H1 (cell line): ENCODE measurements at regions not wholly inside any gene's neighbourhood (a gene's known extent, or its start where the extent isn't known, plus 50 kb on each side); places are given as distances from the start of the nearest gene placed in this dataset.

Experiments used
- BRCA1 ChIP-seq: IDR thresholded peaks from 2 replicates; pipeline ENCODE4 v1.6.1; 2012; ENCODE audit warnings: low read depth, low read length, improper control_type of control experiment
- CHD2 ChIP-seq: IDR thresholded peaks from 2 replicates; pipeline ENCODE4 v1.6.1; 2012; ENCODE audit warnings: low read length, improper control_type of control experiment
- CHD7 ChIP-seq: fragments of 300-600 bp; sonication (generic); IDR thresholded peaks from 2 replicates; pipeline ENCODE4 v1.7.1; 2012; ENCODE audit warnings: low read length, moderate library complexity, mild to moderate bottlenecking, inconsistent platforms; ENCODE audit not compliant: insufficient replicate concordance
- KDM1A ChIP-seq: fragments of 200-600, 300-600 bp; sonication (generic); IDR thresholded peaks from 2 replicates; pipeline ENCODE4 v1.7.1; 2016; ENCODE audit warnings: mild to moderate bottlenecking, low read length, borderline replicate concordance
- TAF7 ChIP-seq: optimal IDR thresholded peaks from 2 replicates; pipeline ENCODE3; 2011; ENCODE audit warnings: low read depth, mild to moderate bottlenecking, inconsistent platforms, low read length, moderate library complexity, borderline replicate concordance

DNA sequence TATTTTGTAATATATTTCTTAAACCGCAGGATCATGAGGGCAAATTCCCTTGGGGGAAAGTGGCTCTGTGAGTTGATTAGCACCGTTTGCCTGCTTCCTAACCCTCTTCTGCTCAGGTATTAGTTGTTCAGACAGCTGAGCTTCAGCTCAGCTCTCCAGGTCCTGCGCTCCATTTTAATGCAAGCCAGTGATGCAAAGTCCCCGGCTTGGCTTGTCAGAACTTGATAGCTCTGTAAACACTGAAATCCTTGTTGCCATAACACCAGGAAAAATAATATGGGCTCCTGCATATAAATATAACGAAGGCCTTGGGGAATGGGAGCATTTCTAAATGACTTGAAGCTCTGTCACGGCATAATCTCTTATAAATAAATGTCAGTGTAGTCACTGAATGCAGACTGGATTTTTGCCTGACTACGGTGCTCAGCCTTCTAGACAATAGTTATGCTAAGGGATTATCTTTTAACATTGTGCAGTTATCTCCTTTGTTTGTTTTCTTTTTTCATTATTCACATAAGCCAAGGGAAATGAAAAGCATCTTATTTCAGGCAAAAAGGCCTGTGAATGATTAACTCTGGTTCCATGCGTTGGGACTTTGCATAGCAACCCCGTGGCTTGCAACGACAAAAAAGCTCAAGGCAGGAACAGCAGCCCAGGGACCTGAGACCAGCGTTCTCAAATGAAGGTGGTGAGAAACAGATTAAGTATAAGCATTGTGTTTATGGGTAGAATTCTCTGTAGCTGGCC lies 253.2 kb downstream of the SPRY1 start (continued):
- TF ChIP-seq CHD7 (no peak), BRCA1 (no peak), TAF7 (no peak), CHD2 (no peak), KDM1A (no peak)
